GM18867 (cell line): ENCODE measurements at regions not wholly inside any gene's neighbourhood (a gene's known extent, or its start where the extent isn't known, plus 50 kb on each side); places are given as distances from the start of the nearest gene placed in this dataset.
A peak's percentile ranks its signal among the peaks of the same experiment; 100 is the strongest.

Experiments
- ATAC-seq: cut with Tn5 transposase; IDR thresholded peaks from one replicate; pipeline ENCODE4 v1.9.1; 2021; ENCODE audit warnings: mild to moderate bottlenecking, moderate library complexity; ENCODE audit not compliant: unreplicated experiment

GRCh38 chr5:74299833-74300232 is 340.7 kb downstream of the ENC1 start:
- ATAC-seq: no peak

GRCh38 chr5:74296685-74297408 is 343.7 kb downstream of the ENC1 start:
- ATAC-seq: no peak

GRCh38 chr5:74295676-74296075 is 344.9 kb downstream of the ENC1 start:
- ATAC-seq: no peak

- ATAC-seq: no peak
Observed at GRCh38 chr5:74295141-74295540, 345.4 kb downstream of the ENC1 start.

GRCh38 chr5:74294231-74294705 is 346.3 kb downstream of the ENC1 start:
- peak; percentile 59 for ATAC-seq

- ATAC-seq: no peak
Observed at GRCh38 chr5:74293182-74293581, 347.3 kb downstream of the ENC1 start.

GRCh38 chr5:74290634-74291241 is 349.8 kb downstream of the ENC1 start:
- ATAC-seq: no peak

GRCh38 chr5:74289691-74290090 is 350.8 kb downstream of the ENC1 start:
- ATAC-seq: no peak

- no peak for ATAC-seq
Observed at GRCh38 chr5:74289238-74289637, 351.3 kb downstream of the ENC1 start.

- ATAC-seq: no peak
Observed at GRCh38 chr5:74288448-74289108, 351.9 kb downstream of the ENC1 start.

- no peak for ATAC-seq
Observed at GRCh38 chr5:74288038-74288437, 352.5 kb downstream of the ENC1 start.

GRCh38 chr5:74286734-74287695 is 353.5 kb downstream of the ENC1 start:
- ATAC-seq: no peak

GRCh38 chr5:74285675-74286280 is 354.8 kb downstream of the ENC1 start:
- ATAC-seq: no peak

- ATAC-seq: no peak
Observed at GRCh38 chr5:74282490-74282889, 358.0 kb downstream of the ENC1 start.

GRCh38 chr5:74281166-74281565 is 359.4 kb downstream of the ENC1 start:
- no peak for ATAC-seq

- no peak for ATAC-seq
Observed at GRCh38 chr5:74280306-74280705, 360.2 kb downstream of the ENC1 start.

GRCh38 chr5:74279244-74279643 is 361.3 kb downstream of the ENC1 start:
- ATAC-seq: no peak

- ATAC-seq: no peak
Observed at GRCh38 chr5:74277418-74277817, 363.1 kb downstream of the ENC1 start.

GRCh38 chr5:74275171-74275992 is 365.1 kb downstream of the ENC1 start:
- no peak for ATAC-seq

GRCh38 chr5:74274326-74274725 is 366.2 kb downstream of the ENC1 start:
- no peak for ATAC-seq
